Left hindlimb (tissue), 1 donor: ENCODE measurements at regions not wholly inside any gene's neighbourhood (a gene's known extent, or its start where the extent isn't known, plus 50 kb on each side); places are given as distances from the start of the nearest gene placed in this dataset.
"Not testable (repeated sequence)": the region's sequence is repeated elsewhere in the genome, so short reads cannot be mapped to it uniquely, and the experiment has no call there.

Source experiments
- DNase-seq: peaks from one replicate; pipeline ENCODE4 v3.0.0-alpha.2; 2018

DNA sequence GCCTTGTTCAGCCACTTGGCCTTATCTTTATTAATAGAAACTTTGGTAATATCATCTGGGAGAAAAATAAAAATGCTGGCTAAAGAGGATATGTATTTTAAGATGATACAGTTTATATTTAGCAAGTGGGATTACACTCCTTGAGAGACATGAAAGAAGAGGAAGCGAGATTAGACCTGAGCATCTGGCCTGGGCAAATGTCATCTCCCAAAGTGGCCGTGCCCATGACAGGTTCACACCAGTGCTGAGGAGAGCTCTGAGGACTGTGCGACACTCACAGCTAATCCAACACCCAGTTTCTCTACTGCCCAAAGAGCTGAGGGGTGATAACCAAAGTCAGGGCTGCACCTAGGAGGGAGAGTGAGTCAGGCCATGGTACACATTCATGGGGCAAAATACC lies 121.7 kb upstream of the DUSP10 start:
- no peak for DNase-seq

DNA sequence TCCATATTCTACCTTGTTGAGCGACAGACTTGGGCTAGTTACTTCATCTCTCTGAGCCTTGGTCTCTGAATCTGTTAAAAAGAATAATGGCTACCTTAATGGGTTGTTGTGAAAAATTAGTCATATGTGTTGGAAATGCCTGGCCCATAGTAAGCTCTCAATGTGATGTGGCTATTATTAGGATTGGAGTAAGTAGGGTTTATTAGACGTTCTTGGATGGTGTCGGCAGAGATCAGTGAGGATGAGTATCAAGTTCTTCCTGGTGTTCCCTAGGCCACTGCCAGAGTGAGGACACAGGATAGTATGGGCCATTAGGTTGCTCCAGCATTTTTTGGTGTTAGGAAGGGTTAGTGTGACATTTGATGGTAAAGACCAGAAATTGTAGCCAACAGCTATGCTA lies 121.1 kb upstream of the DUSP10 start:
- DNase-seq: no peak

DNA sequence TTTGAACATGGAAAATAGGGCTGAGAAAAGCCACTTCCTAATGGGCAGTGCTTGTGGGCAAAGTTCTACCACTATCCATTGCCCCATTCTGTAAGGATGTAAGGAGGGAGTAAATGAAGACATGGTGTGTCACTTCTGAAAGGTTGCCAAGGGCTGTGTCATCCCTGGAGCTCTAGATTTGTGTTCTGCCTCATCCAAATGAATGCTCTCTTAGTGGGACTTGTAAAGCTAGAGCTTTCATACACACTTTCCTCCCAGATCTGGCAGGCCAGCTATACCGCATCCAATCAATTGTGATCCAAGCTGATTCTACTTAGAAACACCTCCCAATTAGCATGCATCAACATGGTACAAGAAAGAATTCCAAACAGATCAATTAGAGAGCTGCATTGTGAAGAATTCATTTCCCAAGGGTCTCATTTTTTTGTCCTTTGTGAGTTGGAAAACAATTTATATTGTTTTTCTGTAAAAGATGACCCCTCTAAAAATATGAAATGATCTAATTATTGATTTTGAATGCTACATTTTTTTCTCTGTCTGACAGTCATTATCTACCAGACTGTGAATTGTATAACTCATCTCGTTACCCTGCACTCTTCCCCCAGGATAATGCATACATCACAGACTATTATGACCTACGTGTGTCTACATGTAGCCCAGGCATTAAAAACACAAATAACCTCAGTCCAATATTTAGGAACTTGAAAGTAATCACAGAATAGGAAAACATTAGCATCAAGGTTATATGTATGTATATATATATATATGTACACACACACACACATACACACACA lies 117.1 kb upstream of the DUSP10 start:
- no peak for DNase-seq

DNA sequence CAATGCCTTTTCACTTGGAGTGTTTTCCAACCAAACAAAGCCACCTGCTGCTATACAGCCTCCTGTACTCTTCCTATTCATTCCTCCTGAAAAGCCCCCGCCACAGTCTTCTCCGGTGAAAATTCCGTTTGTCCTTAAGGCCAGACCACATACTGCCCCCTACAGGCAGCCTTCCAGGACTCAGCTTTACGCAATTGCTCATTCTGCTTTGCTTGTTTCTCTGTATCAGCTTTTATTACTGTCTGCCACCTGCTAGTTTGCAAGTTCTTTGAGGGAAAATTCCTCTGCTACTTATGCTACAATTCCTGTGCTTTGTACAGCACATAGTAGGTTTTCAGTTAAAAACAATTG lies 115.2 kb upstream of the DUSP10 start:
- not testable (repeated sequence) for DNase-seq

DNA sequence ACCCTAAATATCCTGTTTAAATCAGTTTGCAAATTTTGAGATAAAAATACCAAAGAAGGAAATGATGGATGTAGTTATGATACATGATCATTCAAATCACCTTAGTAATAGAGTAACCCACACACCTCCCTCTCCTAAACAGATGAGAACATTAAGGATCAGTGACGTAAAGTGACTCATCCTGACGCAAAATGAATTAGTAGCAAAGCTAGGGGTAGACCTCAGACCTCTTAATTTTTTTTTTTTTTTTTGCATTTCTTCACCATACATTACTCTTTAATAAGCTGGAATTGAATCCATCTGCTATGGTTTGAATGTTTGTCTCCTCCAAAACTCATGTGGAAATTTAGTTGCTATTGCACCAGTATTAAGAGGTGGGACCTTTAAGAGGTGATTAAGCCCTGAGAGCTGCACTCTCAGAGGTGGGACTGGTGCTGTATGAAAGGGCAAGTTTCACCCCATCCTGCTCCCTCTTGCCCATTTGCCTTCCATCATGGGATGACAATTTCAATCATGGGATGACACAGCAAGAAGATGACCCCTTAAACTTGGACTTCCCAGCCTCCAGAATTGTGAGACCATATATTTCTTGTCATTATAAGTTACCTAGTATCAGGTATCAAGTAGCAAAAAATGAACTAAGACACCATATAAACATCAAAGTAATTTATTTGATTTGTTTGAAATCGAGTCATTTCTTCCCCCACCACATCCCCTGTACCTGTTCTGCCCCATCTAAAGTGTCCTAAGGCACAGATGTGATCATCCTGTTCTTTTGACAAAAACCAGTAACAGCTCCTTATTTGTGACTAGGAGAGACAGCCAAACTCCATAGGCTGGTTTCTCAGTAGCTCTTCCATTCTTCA lies 114.6 kb upstream of the DUSP10 start:
- DNase-seq: no peak

DNA sequence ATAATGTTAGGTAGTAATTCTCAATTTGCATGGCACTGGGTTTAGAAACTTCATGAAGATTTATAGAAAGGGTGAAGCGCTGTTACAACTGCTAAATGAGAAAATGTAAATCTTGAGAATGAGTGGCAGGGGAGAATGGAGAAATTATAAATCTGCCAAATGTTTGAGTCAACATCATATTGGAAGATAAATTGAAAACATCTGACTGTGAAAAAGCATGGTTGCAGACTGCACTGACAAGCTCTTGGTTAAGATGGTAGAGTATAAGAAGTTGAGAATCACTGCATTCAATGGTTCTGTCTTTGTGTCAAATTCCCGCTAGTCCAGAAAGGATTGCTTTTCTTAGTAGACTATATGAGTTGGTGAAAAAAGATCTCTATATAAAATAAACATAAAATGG lies 113.3 kb upstream of the DUSP10 start:
- no peak for DNase-seq

DNA sequence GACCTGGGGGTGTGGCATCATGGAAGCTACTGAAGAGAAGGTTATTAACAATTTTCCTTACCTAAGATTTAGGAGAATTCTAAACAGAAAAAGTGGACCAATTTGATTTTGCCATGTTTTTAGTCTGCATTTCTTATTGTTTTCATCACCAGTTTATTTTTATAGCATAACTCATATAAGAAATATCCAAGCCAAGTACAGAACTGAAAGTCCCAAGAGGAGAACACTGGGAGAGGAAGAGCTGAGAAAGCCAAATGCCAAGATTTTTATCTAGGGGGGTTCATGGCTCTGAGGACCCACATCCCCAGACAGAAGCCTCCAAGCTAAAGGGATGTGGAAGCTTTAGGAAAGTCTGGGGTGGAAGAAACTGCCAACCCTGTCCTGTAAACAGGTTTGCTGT lies 109.4 kb upstream of the DUSP10 start:
- no peak for DNase-seq

DNA sequence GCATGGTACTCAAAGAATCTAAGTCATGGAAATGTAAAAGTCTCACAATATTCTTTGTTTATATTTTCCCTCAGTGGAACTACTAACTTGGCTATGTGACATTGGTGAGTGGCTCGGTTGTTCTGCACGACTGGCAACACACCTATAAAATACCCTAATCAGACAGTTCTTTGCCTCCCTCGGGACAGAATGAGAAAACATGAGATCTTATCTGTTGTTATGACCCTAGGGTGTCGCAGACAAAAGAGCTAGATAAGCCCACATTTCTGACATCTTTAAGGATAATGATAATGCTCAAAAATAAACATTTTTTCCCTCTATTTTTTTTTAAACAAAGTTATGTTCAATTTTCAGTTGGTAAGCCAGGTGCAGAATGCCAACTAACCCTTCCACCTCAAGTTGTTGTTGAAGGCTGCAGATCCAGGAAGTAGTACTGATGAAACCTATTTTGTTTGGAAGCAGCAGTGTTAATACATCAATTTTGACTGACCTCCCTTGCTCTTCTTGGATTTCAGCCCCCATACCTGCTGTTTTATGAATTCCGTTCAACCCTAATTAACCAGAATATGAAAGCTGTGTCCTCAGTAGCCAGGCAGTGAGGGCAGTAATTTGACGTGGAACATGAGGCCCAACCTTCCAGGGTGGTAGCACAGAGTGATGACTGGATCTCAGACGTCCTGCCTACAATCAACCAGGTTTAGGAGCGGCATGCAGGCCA lies 108.7 kb upstream of the DUSP10 start:
- no peak for DNase-seq

DNA sequence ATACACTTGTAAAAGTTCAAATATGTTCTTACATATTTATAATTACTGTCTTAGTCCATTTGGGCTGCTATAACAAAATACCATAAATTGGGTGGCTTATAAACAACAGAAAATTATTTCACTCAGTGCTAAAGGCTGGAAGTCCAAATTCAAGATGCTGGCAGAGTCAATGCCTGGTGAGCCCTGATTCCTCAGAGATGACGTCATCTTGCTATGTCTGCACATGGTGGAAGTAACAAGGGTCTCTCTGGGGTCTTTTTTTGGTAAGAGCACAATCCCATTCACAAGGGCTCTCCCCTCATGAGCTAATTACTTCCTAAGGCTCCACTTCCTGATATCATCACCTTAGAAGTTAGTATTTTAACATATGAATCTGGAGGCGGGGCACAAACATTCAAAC lies 108.0 kb upstream of the DUSP10 start:
- DNase-seq: no peak

DNA sequence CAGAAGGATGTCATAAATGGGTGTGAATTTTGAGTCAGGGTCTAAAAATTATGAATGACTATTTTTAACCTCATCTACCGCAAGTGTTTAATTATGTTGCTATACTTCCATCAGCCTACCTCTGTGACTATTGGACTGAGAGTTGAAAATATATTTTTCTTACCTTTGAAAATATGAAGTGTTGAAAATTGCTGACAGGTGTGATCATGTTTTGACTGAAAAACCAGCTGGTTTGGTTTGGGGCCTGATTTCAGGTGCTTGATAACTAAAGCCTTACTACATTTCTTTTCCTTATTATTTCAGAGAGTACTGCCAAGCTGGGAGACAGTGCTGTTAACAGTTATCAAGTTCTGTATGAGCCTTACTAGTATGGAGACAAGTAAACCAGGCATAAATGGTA lies 107.2 kb upstream of the DUSP10 start:
- DNase-seq: no peak

DNA sequence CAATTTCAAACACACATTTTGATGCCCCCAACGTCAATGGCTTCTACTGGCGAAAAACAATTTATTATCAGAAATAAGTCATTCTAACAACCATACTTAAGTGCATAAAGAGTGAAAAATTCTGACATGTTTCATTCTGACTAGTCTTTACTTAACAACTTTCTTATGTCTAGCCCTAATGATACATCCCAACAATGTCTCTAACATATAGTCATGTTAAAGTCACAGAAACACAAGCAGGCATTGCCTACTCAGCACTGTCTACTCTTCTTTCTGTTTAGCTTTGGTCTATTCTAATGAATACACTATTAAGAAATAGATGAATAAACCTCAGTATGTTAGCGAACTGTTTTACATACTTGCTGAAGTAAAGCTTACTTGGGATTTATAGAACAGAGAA lies 105.8 kb upstream of the DUSP10 start:
- no peak for DNase-seq

DNA sequence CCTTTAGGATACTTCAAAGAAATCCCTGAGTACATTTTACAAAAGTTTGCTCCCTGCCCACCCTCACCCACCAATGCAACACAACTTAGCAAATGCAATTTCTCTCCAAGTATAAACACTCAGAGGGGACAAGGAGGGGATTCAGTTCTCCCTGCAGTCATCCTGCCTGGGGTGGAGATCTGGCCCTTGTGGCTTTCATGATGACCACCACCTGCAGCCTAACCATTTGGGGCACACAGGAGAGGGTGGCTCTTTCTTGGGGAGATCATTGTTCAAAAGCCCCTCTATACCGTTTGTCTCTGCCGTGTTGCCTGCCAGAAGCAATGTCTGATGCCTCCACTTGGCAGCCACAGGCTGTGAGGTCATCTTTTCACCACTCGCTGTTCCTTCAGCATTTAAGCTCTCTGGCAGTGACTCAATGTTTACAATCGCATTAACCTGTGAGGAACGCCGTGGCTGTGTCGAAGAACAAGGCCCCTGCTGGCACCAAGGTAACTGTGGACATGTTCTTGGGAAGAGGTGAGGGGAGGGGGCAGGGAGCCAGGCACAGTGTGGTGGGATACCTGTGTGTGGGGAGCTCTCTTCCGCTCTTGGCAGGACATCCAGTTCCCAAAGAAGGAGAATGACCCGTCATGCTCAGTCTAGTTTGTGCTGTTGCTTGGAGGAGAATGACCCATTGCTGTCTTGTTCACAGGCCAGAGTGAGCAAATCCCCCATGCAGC lies 103.9 kb upstream of the DUSP10 start:
- DNase-seq: no peak

DNA sequence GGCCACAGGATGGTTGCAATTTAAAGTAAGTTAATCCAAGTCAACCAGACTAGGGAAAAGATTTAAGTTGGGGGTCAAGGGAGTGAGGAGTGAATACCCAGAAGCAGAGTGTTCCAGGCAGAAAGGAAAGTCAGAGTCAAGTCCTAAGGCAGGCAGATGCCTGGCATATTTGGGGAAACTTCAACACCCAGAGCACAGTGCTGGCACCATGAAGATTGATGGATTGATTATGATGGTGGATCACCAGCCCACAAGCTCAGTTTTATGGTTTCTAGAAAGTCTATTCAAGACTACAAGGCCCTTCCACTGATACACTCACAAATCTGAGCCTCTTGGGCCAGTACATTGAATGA lies 100.1 kb upstream of the DUSP10 start:
- no peak for DNase-seq

DNA sequence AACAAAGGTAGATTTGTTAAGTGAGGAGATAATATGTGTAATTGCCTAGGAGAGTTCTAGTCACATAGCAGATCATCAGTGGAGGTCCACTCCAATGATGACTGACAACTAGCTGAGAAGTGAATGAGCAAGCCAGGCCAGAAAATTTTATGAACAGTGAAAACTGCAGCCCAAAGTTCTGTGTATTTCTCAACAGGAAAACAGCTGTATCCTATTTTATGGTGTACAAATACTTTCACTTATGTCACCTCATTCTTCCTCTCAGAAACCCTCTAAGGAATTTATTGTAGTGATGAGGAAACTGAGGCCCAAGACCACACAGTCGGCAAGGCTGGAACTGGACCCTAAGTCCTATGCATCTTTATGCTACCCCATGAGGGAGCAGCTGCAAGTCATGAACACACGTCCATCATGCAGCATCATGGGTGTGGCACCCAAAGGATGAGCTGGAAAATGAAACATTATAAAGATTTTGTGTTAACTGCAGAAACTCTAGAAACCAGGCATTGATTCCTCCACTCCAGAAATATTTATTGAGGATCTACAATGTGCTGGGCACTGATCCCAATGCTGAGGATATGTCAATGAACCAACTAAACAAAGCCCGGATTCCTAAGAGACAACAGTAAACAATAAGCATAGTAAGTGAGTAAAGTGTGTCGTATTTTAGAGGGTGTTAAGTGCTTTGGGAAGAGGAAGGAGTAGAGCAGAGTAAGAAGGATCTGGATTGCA lies 99.5 kb upstream of the DUSP10 start:
- DNase-seq: peak; percentile 45

DNA sequence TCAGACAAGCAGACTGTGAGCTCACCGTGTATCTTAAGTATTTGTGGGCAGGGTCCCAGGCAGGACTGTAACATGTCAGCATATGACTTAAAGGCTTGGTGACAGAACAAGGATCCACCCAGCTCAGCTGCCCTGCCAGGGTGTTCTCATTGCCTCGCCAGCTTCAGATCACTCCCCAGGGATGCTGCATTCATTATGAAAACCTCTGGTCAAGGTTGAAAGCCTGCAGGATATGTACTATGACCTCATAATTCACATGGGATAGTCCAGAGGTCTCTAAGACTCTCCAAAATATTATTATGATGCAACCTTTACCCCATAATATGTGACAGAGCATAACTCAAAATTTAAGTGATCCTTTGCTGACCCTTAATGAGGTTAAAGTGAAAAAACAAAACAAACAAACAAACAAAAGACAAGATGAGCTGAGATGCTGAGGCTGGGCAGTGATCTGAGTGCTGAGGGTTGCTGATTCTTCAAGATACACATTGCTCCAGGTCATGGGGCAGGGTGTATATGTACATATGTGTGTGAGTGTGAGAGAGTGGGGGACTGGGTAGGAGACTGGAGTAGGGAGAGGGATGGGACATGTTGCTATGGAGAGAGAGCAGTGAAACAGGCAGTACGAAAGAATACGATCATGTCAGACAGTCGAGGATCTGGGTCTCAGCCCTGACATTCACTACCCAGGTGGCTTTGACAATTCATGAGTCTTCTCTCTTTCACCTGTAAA lies 98.8 kb upstream of the DUSP10 start:
- no peak for DNase-seq

DNA sequence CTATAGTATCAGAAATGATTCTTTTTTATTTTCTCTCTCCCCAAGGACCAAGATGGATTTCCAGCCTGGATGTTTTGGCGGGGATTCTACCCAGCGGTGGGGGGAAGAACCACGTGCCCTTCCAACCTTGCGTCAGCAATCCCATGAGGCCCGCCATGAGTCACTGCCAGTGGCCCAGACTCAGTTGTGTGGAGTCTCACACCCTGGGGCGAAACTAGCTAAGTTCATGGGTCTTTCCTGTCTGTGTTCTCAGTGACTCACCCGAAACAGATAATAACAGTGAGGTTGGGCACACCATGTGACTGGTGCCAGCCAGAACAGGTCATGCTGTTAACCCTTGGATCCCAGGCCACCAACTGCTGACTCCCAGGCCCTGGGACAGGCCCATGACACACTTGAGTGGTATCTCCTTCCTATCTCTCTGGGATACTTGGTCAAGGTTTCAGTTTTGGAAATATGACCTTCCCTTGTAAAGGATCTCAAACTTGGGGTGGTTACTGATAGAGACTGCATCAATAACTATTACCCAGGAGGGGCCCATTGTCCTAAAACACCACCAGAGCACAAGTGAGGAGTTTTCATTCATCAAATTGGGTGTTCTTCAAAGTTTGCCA lies 98.0 kb upstream of the DUSP10 start:
- no peak for DNase-seq

DNA sequence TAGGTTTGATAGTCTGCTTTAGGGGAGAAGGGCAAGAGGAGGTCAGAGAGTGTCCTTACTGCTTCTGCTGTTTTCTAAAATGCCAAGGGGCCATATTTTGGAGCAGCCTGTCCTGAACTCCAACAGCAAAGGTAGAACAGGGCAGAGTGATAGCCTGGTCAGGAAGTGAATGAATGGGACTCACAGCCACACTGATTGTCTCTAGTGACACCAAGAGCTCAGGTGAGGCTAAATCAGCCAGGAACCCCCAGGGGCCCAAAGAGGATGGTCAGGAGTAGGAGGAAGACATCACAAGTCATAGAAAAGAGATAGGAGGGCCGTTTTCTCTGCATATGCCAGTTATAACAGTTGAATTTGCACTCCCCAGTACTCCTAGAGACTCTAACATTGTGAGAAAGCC lies 97.4 kb upstream of the DUSP10 start:
- no peak for DNase-seq

DNA sequence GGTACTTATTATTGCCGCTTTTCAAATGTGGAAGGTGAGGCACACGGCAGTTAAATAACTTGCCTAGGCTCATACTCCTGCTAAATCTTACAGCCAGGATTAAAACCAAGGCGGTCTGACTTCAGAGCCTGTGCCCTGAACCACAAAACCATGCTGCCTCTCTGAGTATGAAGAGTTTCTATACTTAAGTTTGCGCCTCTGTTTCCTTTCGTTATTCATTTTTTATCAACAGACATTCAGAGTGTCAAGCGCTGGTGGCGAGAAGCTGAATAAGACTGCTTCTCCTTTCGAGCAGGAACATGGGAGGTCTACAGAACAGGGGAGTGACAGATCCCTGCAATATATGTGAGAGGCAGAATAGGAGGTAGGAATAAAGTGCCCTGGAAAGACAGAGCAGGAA lies 96.0 kb upstream of the DUSP10 start:
- no peak for DNase-seq

DNA sequence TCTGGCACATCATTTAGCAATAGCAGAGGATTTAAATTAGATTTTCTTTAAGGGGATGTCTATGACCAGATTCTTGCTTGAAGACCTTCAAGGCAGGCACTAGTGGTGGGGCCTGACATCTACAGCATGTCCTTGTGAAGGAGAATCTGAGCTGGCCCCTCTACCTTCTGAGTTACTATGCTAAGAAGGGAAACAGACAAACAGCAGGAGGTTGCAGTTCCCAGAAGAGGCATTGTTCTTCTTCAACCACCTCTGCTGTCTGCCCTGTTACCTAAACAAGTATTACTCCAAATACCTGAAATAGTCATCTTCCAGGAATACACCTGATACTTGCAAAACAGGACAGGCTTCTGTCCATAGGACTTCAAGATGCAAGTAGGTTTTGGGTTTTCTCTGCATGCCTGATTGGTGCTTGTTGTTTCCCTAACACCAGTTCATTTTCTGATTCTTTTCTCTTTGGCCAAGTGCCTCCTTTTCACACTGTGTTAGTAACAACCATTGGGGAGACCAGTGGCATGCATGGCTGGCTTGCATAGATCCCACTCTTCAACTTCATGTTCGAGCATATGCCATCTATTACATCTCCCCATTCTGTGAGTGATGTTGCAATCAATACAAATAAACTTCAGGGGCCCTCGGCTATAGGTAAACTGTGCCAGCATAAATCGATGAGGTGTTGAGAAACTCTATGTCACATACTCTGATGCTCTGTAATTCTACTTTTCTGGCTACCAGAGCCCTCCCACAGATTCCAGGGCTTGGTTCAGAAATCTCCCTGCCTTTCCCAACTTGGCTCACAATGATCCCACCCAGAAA lies 93.0 kb upstream of the DUSP10 start:
- DNase-seq: no peak

DNA sequence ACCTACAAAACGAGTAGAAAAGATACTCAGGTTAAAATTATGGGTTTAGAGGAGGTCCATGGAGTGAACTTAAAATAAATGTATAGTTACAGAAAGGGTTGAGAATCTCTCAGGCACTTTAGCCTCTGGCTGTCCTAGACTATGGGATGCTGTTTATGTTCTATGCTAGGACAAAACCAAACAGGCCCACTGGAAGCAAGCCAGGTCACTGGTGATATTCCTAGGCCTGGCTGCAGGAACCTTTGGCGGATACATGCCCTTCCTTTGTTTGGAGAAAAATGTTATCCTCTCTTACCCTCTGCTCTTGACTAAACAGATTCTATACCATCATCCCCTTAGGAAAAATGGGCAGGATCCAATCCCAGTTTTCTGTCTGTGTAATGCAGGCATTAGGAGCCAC lies 90.7 kb upstream of the DUSP10 start:
- DNase-seq: no peak
